Left renal cortex interstitium (tissue), 4 donors: ENCODE measurements at regions not wholly inside any gene's neighbourhood (a gene's known extent, or its start where the extent isn't known, plus 50 kb on each side); places are given as distances from the start of the nearest gene placed in this dataset.
"Not testable (repeated sequence)": the region's sequence is repeated elsewhere in the genome, so short reads cannot be mapped to it uniquely, and the experiment has no call there.

Experiments used
- DNase-seq, 4 donors: peaks; one replicate each; pipeline ENCODE4 v3.0.0-alpha.2; 2013; ENCODE audit warnings: low read depth in 4 of 4, low spot score in 2 of 4, missing footprints in 1 of 4

DNA sequence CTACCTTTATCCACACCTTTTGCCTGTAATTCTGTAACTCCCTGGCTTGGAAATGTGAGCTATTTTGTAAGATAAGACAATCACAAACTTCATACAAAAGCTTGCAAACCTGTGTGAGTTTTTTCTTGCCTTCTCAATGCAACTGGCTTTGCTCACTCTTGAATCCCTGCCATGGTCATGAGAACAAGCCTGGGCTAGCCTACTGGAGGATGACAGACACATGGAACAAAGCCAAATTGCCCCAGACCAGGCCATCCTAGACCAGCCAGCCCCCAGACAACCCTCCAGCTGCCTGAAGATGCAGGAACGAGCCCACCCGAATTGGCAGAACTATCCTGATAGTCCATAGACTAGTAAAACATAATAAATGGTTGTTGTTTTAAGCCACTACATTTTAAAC lies 466.6 kb upstream of the ERCC4 start:
- DNase-seq, result no peak

GRCh38 chr16:13453938-13454553 lies 465.9 kb upstream of the ERCC4 start:
- DNase-seq, result no peak

DNA sequence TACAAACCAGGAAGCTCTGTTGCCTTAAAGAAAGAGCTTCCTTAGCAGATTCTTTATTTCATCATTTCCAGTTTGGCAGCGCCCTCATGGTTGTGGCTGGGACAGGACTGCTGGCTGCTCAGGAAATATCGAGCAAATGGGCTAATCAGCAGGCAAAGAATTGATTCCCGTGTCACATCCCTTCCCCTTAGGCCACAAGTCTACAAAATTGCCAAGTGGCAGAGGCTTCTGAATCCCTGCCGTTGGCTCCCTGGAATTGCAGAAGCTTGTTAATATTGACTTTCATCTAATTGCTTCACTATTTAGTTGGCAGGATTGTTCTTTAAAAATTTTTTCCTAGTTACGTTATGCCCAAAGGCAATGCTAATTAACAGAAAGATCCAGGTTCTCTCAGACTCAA lies 456.3 kb upstream of the ERCC4 start:
- no peak for DNase-seq

DNA sequence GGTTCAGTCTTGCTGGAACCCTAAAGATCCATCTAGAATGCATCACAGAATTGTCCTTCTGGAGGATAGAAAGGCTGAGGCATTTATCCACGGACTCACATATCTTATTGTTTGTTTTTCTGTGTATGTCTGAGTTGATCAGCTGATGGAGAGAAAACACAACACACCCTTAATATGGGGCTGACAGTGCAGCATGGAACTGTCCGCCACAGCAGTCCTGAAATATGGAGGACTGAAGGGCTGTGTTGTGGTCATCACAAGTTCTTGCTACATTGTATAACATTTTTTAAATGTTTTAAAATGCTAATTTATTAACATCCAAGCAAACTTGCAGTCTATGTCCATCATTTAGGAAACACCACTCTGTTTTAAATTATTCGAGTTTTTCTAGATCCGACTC lies 448.9 kb upstream of the ERCC4 start:
- peak in 2 of 4 donors; percentile 23 to 40 for DNase-seq

DNA sequence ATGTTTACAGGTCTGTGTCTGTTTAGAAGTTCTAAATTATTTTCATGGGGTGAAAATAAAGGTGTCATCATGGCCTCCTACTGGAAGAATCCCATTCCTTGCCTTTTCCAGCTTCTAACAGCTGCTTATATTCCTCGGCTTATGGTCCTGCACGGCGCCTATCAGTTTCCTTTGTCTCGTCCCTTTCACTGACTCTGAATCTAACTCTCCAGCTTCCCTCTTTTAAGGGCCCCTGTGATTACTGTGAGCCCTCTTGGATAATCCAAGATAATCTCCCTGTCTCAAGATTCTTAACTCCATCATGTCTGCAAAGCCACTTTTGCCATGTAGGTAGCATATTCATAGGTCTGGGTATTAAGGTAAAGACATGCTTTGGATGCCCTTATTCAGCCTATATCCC lies 441.0 kb upstream of the ERCC4 start:
- DNase-seq, result no peak

DNA sequence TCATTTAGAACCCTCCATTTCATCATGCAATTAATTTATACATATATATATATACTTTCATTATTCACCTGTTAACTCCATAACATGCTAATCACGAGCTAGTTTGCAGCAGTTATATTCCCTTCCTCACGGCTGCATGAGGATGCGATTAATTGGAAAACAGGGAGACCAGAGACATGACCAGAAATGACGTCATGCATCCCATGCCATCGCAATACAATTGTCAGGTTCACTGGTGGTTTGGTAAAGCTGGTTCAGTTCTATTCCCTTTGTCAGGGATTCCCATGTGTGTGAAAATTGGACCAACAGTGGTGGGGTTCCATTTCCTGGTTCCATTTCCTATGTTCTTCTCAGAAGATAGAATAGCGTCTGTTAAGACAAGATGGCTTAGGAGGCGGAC lies 440.4 kb upstream of the ERCC4 start:
- no peak for DNase-seq

DNA sequence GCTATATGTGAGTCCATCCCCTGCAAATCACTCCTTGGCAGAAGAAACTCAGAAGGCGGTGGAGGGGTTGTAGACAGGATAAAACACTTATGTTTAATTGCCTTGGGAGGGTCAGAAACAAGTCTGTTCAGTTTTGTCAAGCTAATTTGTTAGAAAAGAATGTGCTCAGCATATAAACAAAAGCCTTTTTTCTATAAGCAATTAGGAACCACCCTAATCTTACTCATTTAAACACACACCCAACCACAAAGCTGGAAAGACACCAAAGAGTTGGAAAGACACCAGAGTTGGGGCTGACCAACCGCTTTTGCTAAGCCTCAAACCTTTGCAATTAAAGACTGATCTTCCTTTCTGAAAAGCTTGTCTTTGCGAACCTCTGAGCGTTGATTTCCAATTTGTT lies 439.2 kb upstream of the ERCC4 start:
- no peak for DNase-seq

DNA sequence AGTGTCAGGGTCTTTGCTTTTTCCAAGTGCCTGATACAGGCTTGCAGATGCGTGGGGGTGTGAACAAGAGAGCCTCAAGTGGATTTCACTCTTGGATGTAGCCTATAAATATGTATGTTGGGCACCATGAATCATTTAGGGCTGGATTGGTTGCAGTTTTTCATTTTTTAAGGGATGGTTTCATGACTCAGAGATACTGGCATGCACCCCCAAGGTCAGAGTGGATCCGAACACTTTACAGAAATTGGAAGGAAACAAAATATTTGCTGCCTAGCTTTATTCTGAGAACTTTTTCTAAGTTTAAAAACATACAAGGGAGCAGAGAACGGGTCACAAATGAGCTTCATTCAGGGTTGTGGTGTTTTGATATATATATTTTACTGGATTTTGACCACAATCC lies 436.8 kb upstream of the ERCC4 start:
- no peak for DNase-seq

- not testable (repeated sequence) for DNase-seq
Measured at GRCh38 chr16:13489416-13489815, 430.5 kb upstream of the ERCC4 start.

DNA sequence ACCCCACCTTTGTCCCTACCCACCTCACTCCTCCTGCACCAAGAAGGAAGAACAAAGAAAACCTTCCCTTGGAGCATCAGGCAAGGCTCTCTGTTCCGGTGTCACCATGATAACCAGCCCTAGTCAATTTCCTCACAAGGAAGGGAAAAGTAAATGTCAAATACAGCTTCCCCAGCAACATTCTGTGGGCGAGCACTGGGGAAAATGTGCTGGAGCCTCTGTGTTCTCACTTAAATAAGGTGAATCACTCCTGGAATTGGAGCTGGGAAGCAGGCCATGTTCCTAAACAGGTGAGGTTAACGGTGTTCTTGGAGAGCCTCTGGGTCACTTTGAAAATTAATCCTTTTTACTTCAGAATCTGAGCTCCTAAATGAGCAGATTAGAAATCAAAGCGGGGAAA lies 427.9 kb upstream of the ERCC4 start:
- no peak for DNase-seq

GRCh38 chr16:13503960-13504635 lies 415.9 kb upstream of the ERCC4 start:
- DNase-seq, result no peak

- DNase-seq, result no peak
Measured at GRCh38 chr16:13507530-13507929, 412.4 kb upstream of the ERCC4 start.

- DNase-seq, result no peak
Measured at GRCh38 chr16:13510425-13511151, 409.4 kb upstream of the ERCC4 start.

DNA sequence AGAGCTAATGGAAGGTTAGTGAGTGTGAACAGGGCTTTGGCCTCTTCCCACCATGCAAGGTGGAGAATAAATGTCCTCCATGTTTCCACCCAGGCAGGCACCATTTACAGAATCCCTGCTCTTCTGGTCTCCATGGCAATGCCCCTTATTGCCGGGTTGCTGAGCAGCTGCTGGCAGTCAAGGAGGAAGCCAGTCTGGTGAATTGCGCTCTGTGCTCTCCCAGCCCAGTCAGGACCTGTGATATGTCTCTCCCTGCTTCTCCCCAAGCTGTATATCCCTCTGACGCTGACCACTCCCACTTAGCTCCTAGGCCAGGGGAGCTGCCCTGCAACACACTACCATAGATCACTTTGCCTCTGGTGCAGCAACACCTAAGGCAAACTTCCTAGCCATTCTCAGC lies 402.1 kb upstream of the ERCC4 start:
- no peak for DNase-seq

DNA sequence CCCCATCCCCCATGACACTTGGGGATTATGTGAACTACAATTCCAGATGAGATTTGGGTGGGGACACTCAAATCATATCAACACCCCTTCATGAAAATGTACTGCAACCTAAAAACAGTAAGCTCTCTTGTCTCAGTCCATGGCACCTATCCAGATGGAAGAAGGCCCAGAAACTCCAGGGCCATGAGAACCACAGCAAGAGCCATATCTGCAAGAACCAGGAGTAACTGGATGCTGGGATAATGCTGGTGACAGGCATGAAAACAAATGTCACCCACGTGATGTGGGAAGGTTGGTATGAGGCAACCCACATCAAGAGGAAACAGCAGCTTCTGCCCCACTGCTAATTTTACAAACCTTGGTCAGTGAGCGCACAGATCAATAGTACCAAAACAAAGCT lies 400.1 kb upstream of the ERCC4 start:
- no peak for DNase-seq

- no peak for DNase-seq
Measured at GRCh38 chr16:13521356-13521755, 398.6 kb upstream of the ERCC4 start.

GRCh38 chr16:13527332-13527731 lies 392.6 kb upstream of the ERCC4 start:
- DNase-seq, result no peak

- DNase-seq, result no peak
Measured at GRCh38 chr16:13528691-13529090, 391.3 kb upstream of the ERCC4 start.

DNA sequence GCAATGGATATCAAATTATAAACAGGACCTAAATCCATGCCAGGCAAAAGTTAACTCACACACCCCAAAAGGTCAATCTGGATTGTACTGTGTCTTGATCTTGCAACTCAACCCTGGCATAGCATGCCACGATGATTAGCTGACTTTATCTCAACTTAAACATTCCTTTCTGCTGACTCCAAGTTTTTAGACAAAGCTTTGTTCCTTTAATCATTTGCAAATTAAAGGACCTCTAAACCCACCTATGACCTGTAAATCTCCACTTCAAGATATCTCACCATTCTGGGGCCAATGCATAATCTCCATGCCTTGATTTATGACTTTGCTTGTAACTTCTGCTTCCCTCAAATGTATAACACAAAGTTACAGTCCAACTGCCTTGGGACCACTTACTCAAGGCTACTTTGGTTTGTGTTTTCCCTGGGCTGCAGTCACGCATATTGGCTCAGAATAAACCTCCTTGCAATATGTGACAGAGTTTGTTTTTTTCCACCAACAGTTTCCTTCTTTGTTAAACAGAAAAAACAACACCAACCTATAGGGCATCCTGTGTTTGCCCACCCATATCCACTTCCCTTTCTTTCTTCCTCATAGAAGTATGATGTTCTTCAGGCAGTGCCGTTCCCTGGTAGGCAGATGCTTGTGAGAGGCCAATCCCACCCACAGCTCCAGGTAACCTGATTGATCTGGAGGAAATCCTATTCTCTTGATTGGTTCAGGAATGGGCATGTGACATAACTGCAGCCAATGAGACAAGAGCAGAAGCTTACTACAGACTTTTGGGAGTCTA lies 390.6 kb upstream of the ERCC4 start:
- no peak for DNase-seq

DNA sequence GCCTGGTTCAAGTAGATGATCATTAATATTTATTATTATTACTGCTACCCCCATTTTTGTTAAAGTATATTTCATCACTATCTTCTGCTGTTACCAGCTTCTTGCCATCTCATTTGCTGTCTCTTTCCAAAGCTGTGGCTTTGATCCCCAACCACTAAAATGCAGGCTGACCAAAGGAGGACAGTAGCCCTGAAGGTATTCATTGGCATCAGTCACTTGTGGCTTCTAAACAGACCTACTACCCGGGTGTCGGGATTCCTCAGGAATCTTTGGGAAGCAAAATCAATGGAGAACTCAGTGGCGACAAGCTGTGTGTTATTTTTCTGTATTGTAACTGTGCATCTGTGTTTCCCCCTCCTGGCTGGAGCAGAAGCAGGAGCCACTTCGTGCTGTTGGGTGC lies 379.2 kb upstream of the ERCC4 start:
- no peak for DNase-seq

DNA sequence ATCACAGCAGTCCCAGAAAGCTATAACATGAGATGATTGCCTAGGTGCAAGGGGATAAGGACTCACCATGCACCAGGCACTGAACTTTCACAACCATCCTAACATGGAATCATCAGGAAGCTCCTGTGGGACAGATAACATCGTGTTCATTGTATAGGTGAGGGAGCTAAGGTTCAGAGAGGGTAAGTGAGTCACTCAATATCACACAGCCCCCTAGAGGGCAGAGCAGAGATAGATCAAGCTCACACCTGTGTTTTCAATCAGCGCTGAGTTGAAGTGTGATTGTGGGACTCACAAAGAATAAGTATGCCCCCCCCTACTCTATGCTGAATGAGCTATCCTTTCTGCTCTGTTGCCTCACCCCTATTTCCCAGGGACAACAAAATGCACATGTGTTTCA lies 377.7 kb upstream of the ERCC4 start:
- DNase-seq, result no peak
